ENCODE measurements at regions not wholly inside any gene's neighbourhood (a gene's known extent, or its start where the extent isn't known, plus 50 kb on each side); places are given as distances from the start of the nearest gene placed in this dataset.
"Not testable (repeated sequence)": the region's sequence is repeated elsewhere in the genome, so short reads cannot be mapped to it uniquely, and the experiment has no call there.

DNA sequence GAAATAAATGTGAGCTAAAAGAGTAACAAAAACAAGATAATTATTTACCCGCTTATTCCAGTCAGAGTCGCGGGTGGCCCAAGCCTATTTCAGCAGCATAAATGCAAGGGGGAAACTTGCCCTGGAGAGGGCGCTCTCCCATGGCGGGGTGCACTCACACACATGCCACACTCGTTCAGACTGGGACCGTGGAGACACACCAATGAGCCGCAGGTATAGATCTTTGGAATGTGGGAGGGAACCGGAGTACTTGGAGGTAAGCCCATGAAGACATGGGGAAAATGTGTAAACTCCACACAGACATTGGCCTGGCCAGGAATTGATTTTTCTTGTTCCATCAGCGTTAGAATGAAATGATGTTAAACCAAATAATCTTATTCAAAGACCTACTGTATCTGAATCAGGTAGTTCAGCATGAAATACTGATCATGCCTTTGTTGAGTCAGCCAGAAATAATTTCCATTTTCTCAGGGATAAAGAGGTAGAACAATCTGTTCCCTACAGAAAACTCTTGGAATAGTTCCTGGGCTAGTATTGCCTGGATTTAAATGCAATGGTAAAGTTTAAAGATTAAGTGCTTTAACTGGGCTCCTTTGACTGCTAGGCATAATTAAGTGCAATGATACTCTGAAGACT, 191.5 kb downstream of the MCHR2 start:
- no peak for DNase-seq (ENCODE audit: low read depth)

DNA sequence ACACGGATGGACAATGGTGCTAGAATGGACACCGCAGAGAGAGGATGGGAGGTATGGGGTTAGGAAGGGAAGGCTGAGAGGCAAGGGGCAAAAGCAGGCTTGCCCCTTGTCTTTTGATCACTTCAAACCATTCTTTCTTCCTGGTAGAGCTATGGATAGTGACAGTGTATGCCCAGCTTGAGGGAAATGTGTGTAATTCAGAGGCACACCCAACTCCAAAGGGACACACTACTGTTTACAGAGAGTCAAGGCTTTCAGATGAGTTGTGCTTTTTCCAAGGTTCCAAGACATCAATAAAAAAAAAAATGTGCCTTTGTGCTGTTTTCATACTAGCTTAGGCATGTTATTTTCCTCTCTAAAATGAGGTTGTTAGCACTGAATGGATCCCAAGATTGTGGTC, 185.0 kb downstream of the MCHR2 start:
- no peak for DNase-seq (ENCODE audit: low read depth)

DNA sequence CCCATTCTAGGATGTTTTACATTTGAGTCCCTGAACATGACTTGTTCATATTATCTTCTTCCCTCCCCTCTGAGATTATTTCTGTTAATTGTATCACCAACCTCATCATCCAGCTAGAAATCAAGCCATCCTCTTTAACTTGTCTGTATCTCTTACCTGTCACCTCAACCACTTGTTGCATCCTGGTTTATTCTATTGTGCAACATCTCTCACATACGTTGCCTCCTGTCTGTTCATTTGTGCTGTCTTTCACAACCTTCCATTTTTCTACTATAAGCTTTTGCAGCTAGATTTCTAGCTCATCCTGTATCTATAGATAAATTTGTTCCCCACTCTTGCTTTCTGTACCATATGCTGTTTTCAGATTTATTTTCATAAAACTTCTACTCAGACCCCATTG, 183.7 kb downstream of the MCHR2 start:
- no peak for DNase-seq (ENCODE audit: low read depth)

DNA sequence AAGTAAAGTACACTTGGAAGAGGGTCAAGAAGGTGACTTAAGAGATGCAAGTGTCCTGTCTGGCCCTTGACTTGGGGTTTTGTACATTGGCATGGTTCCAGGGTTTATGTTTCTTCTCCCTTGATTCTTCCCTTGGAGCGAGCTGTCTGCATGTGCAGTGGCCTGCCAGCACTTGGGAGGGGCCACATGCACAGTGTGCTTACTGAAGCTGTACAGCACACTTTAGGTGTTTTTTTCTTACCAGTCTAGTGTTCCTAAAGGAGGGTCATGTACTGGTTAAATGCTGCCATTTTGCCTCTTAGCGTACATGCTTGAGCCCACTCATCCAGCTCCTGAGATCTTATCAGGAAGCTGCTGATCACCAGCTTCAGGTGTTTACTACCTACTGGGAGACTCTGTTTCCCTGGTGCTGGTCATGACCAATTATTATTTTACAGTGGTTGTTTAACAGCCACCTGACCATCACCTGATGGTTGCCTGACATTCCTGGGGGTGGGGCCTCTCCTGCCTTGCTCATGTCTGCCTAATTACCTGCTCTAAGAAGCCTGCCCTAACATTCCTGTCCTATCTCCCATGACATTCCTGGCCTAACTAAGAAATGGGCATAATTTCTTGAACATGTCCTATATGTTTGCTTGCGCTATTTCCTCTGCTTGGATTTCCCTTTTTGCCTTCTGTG, 182.9 kb downstream of the MCHR2 start:
- no peak for DNase-seq (ENCODE audit: low read depth)

DNA sequence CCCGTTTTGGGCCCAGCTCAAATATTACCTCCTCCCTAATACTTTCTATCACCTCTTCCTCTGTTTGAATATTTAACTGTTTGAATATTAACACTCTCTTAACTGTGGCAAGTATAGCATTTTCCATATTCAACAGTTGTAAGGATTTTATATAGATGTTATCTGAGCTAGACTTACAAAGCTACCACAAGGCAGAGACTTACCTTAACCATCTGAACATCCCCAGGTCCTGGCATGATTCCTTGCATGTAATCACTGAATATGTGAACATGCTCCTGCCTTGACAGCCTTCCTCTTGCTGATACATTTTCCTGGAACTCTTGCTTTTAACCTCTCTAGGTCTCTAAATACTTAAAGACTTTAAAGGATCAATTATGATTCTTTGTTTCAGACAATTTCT, 182.4 kb downstream of the MCHR2 start:
- no peak for DNase-seq (ENCODE audit: low read depth)

DNA sequence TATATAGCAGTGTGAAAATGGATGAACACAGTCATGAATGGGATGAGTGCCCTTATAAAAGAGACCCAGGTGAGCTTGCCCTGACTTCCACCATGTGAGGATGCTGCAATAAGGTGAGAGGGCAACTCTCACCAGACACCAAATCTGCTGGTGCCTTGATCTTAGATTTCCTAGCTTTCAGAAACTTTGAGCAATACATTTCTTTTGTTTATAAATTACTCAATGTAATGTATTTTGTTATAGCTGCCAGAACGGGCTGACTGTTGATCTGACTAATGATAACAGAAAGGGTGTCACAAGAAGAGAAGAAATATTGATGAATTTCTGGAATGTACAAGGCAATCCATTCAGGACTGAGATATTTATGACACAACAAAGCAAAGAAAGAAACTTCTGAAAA, 180.5 kb downstream of the MCHR2 start:
- no peak for DNase-seq (ENCODE audit: low read depth)

DNA sequence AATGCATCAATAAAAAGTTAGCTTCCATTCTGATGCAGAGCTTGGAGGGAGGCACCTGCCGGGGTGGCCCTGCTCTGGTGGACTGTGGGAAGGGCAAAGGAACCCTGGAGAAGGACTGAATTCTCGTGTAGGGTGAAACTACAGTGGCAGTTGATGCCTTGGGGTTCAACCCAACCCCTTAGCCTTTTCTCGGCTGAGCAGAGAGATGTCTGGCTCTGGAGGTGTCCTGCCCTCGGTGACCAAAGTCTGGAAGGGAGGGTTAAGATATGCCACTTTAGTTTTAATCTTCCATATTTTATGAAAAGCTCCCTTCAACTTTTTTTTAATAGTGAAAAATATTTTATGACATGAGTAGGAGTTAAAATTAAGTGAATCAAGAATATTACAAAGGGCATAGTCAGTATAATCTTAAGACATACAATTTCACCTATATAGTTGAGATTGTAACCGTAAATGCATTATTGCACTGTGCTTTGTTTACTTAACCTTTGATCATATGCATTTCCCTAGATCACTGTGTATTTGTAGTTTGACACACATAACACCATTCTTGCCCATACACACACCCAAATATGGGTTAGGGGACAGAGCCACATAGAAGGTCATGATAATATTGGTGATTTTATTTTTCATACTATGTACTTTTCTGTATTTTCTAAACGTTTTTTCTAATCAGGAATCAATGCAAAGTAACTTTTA, 179.6 kb downstream of the MCHR2 start:
- DNase-seq (ENCODE audit: low read depth): no peak

DNA sequence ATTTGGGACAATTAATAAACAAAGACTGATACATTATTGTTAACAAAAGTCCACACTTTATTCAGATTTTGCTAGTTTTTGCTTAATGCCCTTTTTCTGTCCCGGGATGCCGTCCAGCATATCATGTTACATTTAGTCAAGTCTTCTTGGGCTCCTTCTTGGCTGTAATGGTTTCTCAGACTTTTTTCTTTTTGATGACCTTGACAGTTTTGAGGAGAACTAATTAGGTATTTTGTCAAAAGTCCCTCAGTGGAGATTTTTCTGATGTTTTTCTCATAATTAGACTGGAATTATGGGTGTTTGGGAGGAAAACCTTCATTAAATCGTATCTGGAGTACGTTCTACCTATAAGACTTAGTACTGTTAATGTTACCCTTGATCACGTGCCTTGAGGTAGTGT, 177.2 kb downstream of the MCHR2 start:
- DNase-seq (ENCODE audit: low read depth): no peak

DNA sequence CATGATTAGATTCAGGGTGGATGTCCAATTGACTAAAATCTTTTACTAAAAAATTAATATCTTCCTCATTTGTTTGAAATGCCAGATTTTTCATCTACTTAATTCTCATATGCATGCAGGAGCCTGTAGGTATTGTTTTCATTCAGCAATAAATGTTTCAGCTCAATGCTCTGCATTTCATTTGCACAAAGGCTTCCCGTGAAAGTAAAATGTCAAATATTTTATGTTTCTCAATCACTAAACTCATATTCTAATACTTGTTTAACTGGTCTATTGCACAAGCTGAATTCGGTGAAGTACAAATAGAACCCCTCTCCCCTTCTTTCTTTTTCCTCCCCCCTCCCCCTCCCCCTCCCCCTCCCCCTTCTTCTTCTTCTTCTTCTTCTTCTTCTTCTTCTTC, 175.9 kb downstream of the MCHR2 start:
- no peak for DNase-seq (ENCODE audit: low read depth)

DNA sequence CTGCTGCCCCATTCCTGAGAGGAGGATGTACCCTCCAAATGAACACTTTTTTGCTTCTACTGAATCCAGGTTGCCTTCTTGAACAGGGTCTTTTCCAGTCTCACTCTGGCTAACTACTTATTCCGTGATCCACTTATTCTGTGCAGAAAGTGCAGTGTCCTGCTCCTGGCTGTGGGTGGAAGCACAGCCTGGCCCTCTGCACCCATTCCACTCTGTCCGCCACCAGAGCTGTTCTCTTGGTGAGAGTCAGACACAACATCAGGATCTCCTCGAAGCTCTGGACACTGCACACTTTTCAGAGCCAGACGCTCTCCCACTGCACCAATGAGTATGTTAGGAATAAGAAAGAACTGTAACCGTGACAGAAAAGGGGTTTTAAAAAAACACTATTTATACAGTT, 174.2 kb downstream of the MCHR2 start:
- no peak for DNase-seq (ENCODE audit: low read depth)

DNA sequence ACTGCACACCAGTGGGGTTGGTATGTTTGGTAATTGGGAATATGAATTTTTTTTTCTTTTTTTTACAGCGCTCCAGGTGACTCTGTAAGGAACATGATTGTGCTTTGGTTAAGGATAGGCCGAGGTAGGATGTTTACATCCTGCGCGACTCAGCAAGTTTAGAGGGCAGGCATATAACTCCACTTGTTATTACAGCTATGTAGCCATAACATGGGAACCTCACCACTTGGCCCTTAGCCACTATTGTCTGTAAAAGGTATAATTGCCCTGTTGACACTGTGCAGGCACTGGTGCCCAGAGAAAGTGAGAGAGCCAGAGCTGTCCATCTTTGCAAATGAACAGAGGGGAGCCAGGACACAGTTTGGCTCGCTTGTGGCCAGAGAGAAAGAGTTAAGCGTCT, 172.9 kb downstream of the MCHR2 start:
- no peak for DNase-seq (ENCODE audit: low read depth)

DNA sequence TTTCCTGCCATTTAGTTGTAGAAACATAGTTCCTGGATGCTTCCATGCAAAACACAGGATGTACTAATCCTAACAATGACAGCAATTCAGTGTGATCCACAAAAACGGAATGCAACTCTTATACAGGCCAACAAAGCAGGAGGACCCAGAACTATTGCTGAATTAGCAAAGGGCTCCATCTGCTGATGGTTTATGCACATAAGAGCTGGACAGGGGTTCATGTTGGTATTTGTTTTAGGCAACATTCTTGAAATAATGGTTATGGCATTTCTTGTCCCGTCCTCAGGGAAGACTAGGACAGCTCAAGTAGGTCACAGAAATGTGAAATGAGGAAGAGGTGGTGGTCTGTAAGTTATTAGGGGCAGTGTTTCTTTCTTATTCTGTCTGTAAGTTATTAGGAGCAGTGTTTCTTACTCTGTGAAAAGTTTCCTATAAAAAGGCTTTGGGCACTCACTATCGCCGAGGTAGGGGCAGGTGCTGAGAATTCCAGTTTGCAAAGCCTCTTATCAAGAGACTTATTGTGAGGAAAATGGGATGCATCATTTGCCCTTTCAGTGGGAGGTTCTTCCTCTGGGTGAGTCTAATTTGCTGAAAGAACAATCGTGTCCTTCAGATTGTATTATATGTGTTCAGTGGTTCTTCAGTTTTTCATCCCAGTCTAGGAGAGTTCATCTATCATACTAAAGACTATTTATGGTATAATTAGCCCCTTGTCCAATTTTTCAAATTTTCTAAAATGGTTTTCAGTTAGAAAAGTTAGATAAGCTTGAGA, 171.1 kb downstream of the MCHR2 start:
- DNase-seq (ENCODE audit: low read depth): peak; percentile 50

DNA sequence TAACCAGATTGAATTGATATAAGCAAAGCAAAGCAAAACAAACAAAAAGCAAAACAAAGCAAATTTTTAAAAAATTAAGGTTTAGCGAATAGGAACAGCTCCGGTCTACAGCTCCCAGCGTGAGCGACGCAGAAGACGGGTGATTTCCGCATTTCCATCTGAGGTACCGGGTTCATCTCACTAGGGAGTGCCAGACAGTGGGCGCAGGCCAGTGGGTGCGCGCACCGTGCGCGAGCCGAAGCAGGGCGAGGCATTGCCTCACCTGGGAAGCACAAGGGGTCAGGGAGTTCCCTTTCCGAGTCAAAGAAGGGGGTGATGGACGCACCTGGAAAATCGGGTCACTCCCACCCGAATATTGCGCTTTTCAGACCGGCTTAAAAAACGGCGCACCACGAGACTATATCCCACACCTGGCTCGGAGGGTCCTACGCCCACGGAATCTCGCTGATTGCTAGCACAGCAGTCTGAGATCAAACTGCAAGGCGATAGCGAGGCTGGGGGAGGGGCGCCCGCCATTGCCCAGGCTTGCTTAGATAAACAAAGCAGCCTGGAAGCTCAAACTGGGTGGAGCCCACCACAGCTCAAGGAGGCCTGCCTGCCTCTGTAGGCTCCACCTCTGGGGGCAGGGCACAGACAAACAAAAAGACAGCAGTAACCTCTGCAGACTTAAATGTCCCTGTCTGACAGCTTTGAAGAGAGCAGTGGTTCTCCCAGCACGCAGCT, 170.3 kb downstream of the MCHR2 start:
- DNase-seq (ENCODE audit: low read depth): not testable (repeated sequence)

DNA sequence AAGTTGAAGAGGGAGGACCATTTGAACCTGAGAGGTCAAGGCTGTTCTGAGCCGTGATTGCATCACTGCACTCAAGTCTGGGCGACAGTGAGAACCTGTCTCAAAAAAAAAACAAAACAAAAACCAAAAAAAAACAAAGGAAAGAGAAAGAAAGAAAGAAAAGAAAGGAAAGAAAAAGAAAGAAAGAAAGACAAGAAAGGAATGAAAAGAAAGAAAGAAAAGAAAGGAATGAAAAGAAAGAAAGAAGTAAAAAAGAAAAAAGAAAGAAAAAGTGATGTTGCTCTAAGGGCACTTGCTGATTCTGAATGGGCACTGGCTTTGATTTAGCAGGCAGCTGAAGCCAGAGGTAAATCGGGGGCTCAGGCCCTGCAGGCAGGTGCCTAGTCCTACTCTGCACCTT, 161.0 kb downstream of the MCHR2 start:
- no peak for DNase-seq (ENCODE audit: low read depth)

DNA sequence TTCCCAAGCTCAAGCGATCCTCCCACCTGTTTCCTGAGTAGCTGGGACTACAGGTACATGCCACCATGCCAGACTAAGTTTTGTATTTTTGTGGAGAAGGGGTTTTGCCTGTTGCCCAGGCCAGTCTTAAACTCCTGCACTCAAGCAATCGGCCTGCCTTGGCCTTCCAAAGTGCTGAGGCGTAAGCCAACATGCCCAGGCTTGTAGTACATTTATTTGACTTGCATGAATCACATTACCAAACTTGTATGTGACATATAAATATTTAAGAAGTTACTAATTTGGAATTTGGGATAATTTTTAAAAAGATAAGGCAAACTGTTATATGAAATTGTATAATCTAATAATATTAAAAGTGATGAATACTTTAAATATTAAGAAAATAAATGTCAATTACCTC, 157.6 kb downstream of the MCHR2 start:
- DNase-seq (ENCODE audit: low read depth): no peak

DNA sequence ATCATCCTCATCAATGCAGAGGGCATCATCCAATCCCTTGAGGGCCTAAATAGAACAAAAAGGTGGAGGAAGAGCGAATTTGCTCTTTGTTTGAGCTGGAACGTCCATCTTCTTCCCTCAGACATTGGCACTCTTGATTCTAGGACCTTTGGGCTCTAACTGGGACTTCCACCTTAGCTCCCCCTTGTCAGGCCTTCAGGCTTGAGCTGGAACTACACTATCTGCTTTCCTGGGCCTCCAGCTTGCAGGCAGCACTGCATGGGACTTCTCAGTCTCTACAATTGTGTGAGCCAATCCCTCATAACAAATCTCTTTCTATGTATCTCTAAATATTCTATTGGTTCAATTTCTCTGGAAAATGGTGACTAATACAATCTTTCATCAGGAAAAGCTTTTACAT, 155.4 kb downstream of the MCHR2 start:
- DNase-seq (ENCODE audit: low read depth): no peak

DNA sequence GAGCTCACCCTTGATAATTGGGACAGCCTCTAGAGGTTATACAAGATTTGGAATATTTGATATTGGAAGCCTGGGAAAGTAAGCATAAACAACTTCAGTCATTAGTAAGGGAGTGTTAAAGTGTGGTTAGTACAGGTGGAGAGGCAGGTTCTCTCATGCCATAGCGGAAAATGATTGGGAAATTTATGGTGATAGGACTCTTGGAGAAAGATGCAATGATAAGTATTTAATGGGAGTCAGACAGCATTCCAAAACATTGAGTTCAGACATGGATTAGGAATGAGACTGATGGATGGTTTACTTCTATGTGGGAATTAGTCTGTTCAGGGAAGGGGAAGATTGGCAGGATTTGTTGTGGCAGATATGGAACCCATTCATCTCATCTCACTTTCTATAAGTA, 152.7 kb downstream of the MCHR2 start:
- no peak for DNase-seq (ENCODE audit: low read depth)

DNA sequence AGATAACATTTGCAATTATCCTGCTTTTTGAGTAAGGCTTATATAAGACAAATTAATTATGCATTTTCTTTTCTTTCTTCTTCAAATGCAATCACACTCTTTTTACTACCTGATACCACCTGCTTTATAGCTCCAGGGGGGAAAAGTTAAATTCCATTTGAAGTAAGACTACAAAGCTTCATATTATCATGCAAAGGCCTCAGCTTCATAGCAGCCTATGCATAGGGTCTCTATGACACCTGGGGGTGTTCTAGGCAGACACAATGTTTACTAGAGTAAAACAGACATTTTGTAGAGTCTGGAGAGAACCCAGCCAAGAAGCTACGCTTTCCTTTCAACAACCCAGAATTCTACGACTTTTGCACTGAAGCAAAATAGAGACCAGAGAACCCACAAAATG, 148.0 kb downstream of the MCHR2 start:
- DNase-seq (ENCODE audit: low read depth): no peak

DNA sequence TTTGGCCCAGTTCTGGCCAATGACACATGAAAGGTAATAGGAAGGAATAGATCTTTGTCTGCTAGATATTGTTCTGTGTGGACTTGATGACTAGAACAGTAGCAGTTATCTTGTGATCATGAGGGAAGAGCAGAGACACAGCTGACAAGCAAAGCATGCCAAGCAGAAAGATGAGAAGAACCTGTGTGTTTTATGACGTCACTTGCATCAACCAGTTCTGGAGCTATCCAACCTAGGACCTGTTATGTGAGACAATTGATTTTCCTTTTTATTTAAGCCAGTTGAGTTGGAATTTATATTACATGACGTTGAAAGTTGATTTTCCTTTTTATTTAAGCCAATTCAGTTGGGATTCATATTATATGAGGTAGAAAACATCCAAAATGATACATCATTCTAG, 143.2 kb downstream of the MCHR2 start:
- no peak for DNase-seq (ENCODE audit: low read depth)

DNA sequence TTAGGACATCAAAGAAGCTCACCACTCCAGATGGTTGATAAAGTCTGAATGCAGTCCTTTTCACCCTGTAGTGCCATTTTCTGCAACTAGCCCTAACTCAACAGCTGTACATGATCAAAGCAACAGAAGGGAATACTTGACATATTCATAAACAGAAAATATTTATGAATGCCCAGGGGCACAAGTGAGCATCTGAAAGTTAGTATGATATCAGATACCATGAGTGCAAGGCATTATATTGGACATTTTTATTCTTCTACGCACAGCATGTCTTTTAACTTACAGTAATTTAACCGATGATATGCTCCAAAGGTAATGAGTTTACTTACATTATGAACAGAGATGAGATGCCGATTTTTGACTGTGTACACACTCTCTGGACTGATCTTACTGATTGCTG, 142.0 kb downstream of the MCHR2 start:
- no peak for DNase-seq (ENCODE audit: low read depth)

DNA sequence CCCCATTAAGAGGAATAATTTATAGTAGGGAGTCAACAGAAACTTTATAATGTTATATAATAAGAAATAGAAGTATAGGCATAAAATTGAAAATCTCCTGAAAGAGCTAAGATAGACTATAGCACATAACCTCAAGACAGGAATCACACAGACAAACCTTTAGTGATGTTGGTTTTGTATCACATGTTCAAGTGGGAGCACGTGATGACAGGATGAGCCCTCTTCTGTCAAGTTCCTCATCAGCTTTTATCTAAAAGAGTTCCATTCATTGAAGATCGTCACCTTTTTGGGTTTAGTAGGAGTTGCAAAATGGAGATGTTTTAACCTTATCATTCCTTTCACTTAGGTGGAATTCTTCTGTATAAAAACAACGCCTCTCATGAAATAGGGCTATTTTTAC, 127.0 kb downstream of the MCHR2 start:
- no peak for DNase-seq (ENCODE audit: low read depth)

DNA sequence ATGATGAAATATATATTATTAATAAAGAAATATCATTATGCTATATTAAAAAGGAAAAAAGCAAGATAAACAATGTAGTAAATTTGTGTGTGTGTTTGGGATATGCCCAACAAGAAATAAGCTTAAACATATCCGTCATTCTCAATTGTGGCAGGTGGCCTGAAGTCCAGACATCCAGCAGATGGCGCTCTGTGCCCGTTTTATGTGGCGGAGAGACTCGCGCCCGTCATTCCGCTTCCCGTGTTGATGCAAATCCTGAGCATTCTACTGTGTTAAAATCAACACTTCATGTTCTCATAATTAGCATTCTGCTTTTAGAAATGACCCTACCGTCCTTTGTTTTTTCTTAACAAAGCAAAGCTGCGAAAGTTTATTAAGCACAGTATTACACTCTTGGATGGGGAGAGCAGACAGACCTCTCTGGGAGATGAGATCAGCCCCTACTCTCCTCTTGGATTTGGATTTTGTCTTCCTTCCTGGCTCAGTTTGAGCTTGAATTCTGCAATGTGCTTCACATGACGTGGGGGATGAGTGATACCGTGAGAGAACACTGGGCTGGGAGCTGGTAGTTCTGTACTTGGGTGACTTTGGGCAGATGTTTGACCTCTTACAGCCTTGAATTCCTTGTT, 125.8 kb downstream of the MCHR2 start:
- peak; percentile 32 for DNase-seq (ENCODE audit: low read depth)

Data from GM04504 (cell line).